ENCODE measurements at regions not wholly inside any gene's neighbourhood (a gene's known extent, or its start where the extent isn't known, plus 50 kb on each side); places are given as distances from the start of the nearest gene placed in this dataset.

DNA sequence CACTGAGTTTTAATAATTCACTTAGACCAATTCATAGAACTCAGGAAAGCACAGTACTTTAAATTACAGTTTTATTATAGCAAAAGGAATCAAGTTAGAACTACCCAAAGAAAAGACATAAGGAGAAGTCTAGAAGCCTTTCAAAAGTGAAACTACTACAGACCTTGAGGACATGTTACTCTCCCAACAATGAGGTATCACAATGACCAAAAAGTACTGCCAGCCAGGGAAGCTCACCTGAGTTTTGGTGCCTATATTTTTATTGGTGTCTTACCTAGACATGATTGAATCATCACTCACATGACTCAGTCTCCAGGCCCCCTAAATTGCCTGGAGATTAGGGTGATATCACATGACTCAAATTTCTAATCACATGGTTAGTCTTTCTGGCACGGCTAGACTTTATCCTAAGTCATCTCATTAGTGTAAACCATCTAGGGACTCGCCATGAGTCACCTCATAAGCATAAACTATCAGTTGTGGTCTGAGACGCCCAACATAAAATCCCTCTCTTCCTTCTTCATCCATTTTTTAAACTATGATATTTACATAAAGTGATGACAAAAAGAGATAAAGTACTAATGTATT is 372.3 kb downstream of the TMA16 start:
- peaks cover 0 to 1% (median 0%) of the 10 kb centered on the region in 3 donors for H3K9me3 Mint-ChIP-seq
- peaks cover 0 to 3% (median 1%) of the 10 kb centered on the region in 3 donors for H3K4me1 Mint-ChIP-seq
- H3K36me3 Mint-ChIP-seq = no peaks in the 10 kb centered on the region
- peak overlapping the region in 1 of 4 donors; percentile 47 for H3K4me3 Mint-ChIP-seq
- no peak overlapping the region for H3K27ac Mint-ChIP-seq
- peaks cover 1% of the 10 kb centered on the region for H3K27me3 Mint-ChIP-seq

DNA sequence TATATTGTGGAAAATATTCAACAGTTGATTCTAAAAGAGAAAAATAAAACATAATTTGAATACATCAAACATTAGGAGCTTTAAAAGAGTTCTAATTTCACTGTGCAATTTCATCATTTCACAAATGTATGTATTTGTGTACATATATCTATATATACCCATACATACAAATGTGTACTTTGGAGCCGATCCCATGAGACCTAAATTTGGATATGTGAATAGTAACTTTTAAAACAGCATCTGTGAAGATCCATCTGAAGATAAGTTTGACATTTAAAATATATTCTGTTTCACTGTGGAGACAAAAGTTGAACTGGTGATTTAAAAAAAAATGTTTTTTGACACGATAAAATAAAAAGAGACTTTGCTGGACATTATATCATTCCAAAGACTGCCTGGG is 374.0 kb downstream of the TMA16 start:
- peaks cover 0 to 1% (median 0%) of the 10 kb centered on the region in 3 donors for H3K9me3 Mint-ChIP-seq
- no peaks in the 10 kb centered on the region for H3K36me3 Mint-ChIP-seq
- H3K4me1 Mint-ChIP-seq = peaks cover 0 to 3% (median 1%) of the 10 kb centered on the region in 3 donors
- no peak overlapping the region for H3K4me3 Mint-ChIP-seq
- H3K27me3 Mint-ChIP-seq = peaks cover 1% of the 10 kb centered on the region
- H3K27ac Mint-ChIP-seq = no peak overlapping the region

DNA sequence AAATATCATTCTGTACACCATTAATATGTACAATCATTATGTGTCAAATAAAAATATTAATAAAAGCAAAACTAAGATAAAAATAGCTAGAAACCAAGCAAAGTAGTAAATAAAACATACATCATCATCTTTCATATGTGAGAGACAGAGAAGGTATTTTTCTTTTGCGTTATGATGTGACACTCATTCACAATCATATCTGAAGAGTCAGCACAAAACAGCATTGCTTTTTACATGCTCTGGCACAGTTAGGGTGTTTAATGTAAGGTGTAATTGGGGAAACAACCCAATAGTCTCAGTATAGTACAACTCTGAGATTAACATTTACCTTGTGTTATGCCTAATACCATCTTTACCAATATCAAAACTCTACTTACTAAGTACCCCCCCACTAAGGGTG is 376.6 kb downstream of the TMA16 start:
- Mint-ChIP-seq H3K36me3 (no peaks in the 10 kb centered on the region), H3K4me1 (peaks cover 0 to 3% (median 1%) of the 10 kb centered on the region in 3 donors), H3K27ac (no peak overlapping the region), H3K9me3 (peaks cover 0 to 1% (median 0%) of the 10 kb centered on the region in 3 donors), H3K27me3 (no peaks in the 10 kb centered on the region), H3K4me3 (no peak overlapping the region)

DNA sequence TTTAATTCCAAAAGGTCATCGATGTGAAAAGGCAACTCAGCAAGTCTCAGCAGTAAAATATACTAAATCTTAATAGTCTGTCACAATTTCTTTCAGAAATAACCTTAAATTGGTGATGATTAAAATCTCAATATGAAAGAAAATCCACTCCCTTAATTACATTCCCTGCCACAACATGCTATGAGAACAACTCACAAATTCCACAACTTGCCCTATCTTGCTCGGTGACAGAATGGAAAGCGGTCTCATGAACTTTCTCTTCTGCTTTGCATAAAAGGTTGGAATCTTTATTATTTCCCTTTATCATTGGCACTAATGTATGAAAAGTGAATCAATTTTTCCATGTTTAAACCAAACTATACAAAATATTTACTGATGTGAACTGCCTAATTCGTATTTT is 380.8 kb downstream of the TMA16 start:
- Mint-ChIP-seq H3K4me3 (no peak overlapping the region), H3K4me1 (no peaks in the 10 kb centered on the region), H3K9me3 (no peaks in the 10 kb centered on the region), H3K27me3 (no peaks in the 10 kb centered on the region), H3K36me3 (no peaks in the 10 kb centered on the region), H3K27ac (no peak overlapping the region)

DNA sequence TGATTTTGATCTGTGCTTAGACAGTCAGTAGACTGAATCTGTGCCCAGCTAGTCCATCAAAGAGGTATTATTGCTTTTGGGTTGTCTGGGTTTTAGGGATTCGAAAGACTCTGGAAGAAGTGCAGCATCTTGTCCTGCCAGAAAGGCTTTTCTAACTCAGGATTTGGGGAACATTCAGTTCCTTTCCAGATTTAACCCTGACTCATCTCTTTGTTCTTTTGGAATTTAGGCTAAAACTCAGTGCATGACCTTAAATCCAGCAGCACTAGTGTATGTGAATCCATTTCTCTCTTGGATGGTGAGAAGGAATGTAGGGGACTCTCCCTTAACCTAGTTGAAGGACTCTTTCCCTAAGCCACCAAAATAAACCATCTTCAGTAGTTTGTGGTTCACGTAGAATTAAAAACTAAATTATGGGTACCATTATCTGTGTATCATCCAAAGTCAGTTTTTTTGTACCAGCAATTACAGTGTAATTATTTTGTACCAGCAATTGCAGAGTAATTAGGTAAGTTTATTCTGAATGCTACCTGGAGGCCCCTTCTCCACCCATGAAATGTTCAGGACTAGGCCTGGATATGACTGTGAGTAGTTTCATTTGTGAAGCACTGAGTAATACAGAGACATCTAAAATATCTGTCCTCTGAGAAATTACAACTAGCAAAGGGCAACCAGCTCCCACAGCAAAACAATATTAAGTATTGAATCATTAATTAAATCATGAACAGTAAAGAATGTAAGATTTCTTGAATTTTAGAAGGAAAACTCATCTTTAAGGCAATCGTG is 384.0 kb downstream of the TMA16 start:
- Mint-ChIP-seq H3K4me3 (no peak overlapping the region), H3K9me3 (no peaks in the 10 kb centered on the region), H3K27me3 (no peaks in the 10 kb centered on the region), H3K4me1 (no peaks in the 10 kb centered on the region), H3K27ac (no peak overlapping the region), H3K36me3 (no peaks in the 10 kb centered on the region)

DNA sequence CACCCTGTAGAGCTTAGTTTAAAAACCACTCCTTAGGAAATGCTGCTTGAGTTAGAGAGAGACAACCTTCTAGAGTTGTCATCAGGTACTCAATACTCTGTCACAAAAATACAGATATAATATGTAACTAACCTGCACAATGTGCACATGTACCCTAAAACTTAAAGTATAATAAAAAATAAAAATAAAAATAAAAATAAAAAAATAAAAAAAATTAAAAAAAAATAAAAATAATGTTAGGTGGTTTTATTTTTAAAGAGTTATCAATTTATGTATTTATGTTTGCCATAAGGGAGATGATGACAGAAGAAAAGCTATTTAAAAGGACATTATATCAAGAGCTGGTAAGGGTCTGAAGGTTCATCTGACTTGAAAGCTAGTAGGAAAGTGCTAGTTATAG is 397.9 kb downstream of the TMA16 start:
- Mint-ChIP-seq H3K27ac (no peak overlapping the region), H3K27me3 (peaks cover 9% of the 10 kb centered on the region), H3K9me3 (peaks cover 0 to 3% (median 0%) of the 10 kb centered on the region in 3 donors), H3K4me3 (no peak overlapping the region), H3K36me3 (no peaks in the 10 kb centered on the region), H3K4me1 (peaks cover 0 to 2% (median 0%) of the 10 kb centered on the region in 3 donors)

DNA sequence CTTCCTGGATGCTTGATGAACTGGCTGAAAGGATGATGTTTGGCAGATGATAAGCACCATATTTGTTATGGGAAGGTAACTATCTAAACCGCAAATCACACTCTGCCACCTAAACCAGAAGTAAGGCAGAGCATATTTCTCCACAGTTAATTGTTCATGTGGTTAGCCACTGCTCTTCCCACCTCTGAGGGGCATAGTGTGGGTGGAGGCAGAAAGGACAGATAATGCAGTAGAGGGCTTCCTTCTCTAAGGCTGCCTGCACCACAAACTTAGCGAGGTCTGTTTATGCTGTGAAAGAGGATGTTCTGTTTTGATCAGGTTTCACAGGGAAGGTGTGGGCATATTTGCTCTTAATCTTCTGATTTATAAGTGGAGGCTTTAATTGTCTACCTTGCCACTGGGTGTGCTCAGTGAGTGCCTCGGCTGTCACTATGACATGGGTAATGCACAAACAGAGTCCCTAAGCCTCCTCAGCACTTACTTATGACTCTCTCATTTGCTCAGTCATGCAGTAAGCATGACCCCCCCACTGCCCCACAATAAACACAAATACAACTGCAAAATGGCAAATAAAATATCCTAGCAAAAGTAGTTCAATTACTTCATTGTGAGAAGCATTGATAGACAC is 401.0 kb downstream of the TMA16 start:
- Mint-ChIP-seq H3K9me3 (peaks cover 0 to 3% (median 3%) of the 10 kb centered on the region in 3 donors), H3K36me3 (no peaks in the 10 kb centered on the region), H3K27me3 (peaks cover 4% of the 10 kb centered on the region), H3K4me3 (no peak overlapping the region), H3K27ac (no peak overlapping the region), H3K4me1 (peaks cover 0 to 2% (median 0%) of the 10 kb centered on the region in 3 donors)

DNA sequence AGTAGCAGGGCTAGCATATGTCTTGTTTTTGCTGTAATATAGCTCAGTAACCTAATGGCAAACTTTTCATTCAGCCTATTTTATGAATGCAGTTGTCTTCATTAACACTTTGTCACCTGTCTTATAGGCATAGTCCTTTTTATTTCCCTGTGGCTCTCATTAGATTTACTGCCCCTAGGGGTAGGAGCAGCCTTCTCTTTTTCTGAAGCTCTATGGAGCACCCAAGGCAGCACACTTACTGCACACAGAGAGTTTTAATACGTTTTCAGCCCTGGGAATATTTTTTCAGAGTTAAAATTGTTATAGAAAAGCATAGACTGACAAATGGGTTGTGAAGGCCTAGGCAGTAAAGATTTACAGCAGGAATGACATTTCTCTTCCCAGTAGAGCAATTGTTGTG is 406.8 kb downstream of the TMA16 start:
- H3K27ac Mint-ChIP-seq = no peak overlapping the region

DNA sequence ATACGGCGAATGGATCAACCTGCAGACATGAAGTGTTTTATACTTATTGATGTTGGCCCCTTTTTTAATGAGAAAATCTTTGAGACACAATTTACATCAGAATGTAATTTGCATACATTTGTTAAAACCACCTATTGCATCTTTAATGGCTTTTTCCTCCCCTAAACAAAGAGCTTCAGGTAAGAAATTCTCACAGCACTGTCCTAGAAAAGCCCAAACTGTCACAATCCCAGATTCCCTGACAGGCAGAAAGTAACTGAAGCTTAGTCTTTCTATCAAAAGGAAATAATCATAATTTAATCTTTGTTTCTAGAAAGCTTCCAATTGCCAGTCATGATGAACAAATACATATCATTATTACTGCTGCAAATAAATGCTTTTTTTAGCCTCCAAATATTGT is 407.9 kb downstream of the TMA16 start:
- no peak overlapping the region for H3K27ac Mint-ChIP-seq
- peaks cover 0 to 3% (median under 1%) of the 10 kb centered on the region in 3 donors for H3K9me3 Mint-ChIP-seq
- no peaks in the 10 kb centered on the region for H3K36me3 Mint-ChIP-seq
- peaks cover 4% of the 10 kb centered on the region for H3K27me3 Mint-ChIP-seq
- no peak overlapping the region for H3K4me3 Mint-ChIP-seq
- no peaks in the 10 kb centered on the region for H3K4me1 Mint-ChIP-seq

More for the DNA sequence above, 406.8 kb downstream of the TMA16 start:
- peaks cover 0 to 3% (median 3%) of the 10 kb centered on the region in 3 donors for H3K9me3 Mint-ChIP-seq
- H3K4me3 Mint-ChIP-seq = no peak overlapping the region
- H3K36me3 Mint-ChIP-seq = no peaks in the 10 kb centered on the region
- peaks cover 4% of the 10 kb centered on the region for H3K27me3 Mint-ChIP-seq
- H3K4me1 Mint-ChIP-seq = no peaks in the 10 kb centered on the region

DNA sequence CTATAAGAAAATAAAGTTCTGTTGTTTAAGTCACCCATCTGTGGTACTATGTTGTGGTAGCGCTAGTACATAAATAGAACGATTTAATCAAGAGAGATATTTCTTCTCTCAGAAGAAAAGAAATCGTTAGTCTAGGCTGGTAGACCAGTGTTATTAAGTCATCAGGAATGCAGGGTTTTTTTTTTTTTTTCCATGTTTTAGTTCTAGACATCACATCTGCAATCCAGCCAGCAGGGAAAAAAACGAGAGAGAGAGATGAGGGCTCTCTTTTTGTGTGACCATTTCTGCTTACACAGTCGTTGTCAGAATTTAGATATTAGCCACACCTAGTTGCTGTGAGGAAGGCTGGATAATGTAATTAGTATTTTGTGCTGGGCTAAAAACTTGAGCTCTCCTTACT is 417.4 kb downstream of the TMA16 start:
- Mint-ChIP-seq H3K27ac (peak overlapping the region in 1 of 3 donors; percentile 59), H3K4me1 (no peaks in the 10 kb centered on the region), H3K9me3 (no peaks in the 10 kb centered on the region), H3K36me3 (no peaks in the 10 kb centered on the region), H3K27me3 (no peaks in the 10 kb centered on the region), H3K4me3 (no peak overlapping the region)

DNA sequence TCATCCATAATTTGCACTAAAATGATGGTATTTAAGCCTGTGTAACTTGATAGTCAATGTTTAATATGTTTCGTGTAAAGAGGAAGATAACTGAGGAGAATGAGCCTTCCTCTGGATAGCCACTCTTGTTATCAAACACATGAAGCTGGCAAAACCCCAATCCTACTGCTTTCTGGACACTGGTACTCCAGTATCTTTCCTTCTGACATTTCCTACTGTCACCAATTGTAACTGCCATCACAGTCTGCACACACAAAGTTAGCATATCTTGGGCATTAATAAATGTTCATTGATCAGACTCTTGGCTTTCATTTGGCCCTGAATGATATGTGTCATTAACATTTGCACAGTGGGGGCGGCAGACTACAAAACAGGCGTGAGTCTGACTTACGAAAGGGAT is 419.1 kb downstream of the TMA16 start:
- Mint-ChIP-seq H3K36me3 (no peaks in the 10 kb centered on the region), H3K27me3 (no peaks in the 10 kb centered on the region), H3K9me3 (no peaks in the 10 kb centered on the region), H3K27ac (no peak overlapping the region), H3K4me3 (no peak overlapping the region), H3K4me1 (no peaks in the 10 kb centered on the region)

DNA sequence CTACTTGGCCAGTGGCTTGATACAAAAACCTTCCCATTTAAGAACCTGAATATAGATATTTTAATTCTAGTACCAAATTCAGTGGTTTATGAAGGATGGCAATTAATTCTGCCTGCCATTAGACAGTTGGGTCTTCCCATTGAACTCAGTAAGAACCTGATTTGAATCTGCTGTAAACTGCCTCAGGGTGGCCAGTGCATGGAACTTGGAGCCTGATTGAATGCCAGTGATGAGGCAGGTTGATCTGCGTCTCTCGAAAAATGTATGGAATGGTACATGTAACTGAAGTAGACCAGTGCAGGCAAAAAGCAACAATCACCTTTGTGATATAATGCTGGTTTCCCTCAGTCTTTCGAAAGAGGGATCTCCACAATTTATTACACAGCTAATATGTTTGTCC is 421.4 kb downstream of the TMA16 start:
- Mint-ChIP-seq H3K27me3 (no peaks in the 10 kb centered on the region), H3K4me3 (no peak overlapping the region), H3K27ac (no peak overlapping the region), H3K9me3 (peaks cover 0 to 2% (median 0%) of the 10 kb centered on the region in 3 donors), H3K4me1 (peaks cover 0 to 2% (median 0%) of the 10 kb centered on the region in 3 donors), H3K36me3 (no peaks in the 10 kb centered on the region)

DNA sequence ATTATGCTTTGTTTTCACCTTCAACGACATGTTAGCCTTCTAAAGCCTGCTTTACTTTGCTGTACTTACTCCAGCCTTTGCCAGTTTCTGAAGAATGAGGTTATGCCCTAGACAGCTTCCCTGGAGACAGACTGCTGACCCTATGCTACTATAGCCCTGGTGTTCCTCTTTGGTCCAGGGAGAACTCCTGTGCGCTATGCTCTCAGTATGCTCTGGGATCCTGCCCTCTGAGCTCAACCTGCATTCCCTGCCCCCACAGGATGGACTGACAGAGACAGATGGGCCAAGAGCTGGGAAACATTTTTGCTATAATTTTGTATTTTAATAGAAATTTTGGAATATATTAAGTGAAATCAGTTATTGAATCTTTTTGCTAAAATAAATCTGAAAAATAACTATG is 425.9 kb downstream of the TMA16 start:
- Mint-ChIP-seq H3K36me3 (no peaks in the 10 kb centered on the region), H3K27me3 (no peaks in the 10 kb centered on the region), H3K9me3 (peaks cover 0 to 3% (median 0%) of the 10 kb centered on the region in 3 donors)

DNA sequence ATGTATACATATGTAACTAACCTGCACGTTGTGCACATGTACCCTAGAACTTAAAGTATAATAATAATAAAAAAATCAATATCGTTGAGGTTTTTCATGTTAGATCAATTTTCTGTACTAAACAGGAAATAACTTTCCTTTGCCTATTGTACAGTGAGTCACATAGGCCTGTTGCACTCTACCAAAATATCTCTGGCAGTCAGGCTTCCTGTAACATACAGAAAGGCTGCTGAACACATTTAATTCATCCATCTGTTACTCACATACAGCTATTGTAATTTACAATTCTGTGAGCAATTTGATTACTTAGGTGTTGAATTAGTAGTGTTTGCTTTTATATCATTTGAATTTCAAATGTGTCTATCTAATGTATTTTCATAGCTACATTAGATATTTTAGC is 427.8 kb downstream of the TMA16 start:
- Mint-ChIP-seq H3K4me3 (no peak overlapping the region), H3K27me3 (no peaks in the 10 kb centered on the region)

More for the DNA sequence above, 425.9 kb downstream of the TMA16 start:
- no peak overlapping the region for H3K27ac Mint-ChIP-seq
- H3K4me3 Mint-ChIP-seq = no peak overlapping the region
- H3K4me1 Mint-ChIP-seq = peaks cover 0 to 2% (median 0%) of the 10 kb centered on the region in 3 donors

DNA sequence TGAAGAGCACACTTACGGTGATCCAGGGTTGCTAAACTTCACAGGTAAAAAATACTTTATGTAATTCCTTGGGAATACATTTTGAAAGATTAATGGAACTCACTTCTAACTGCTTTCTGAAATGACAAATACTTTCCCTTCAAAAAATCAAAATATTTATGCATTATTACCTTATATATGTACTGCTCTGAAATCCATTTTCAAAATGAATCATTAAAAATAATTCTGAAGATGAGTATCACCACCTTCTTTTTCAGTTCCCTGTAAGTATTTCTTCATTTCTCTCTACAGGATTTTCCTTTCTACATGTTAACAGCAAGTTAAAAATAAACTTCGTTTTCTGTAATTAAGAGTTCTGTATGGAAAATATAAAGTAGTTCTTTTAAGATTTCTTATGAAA is 428.6 kb downstream of the TMA16 start:
- Mint-ChIP-seq H3K27me3 (no peaks in the 10 kb centered on the region), H3K4me1 (peaks cover 0 to 2% (median 0%) of the 10 kb centered on the region in 3 donors), H3K4me3 (no peak overlapping the region), H3K36me3 (no peaks in the 10 kb centered on the region), H3K9me3 (peaks cover 0 to 3% (median 0%) of the 10 kb centered on the region in 3 donors), H3K27ac (no peak overlapping the region)

More for the DNA sequence above, 427.8 kb downstream of the TMA16 start:
- no peaks in the 10 kb centered on the region for H3K36me3 Mint-ChIP-seq
- H3K27ac Mint-ChIP-seq = no peak overlapping the region
- H3K4me1 Mint-ChIP-seq = peaks cover 0 to 2% (median 0%) of the 10 kb centered on the region in 3 donors
- peaks cover 0 to 3% (median 0%) of the 10 kb centered on the region in 3 donors for H3K9me3 Mint-ChIP-seq
